ENCODE measurements at regions not wholly inside any gene's neighbourhood (a gene's known extent, or its start where the extent isn't known, plus 50 kb on each side); places are given as distances from the start of the nearest gene placed in this dataset.

DNA sequence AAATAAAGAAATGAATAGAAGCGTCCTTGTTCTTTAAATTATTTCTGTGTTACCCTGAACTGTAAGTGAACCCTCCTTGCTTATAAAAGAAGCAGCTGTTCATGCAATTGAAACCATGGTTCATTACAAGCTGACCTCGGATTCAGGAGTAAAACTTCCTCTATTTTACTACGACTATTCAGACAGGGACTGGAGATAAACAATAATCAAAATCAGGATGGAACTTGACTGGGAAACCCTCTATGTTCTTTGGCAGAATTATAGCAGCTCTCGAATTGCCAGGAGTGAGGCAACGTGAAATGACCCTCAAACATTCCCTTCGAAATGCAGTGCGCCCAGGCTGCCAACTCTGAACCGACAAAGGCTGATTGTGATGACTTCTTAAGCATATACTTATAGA lies 172.1 kb downstream of the CYP26A1 start:
- no peak overlapping the region for H2AFZ ChIP-seq (replicated peaks; ENCODE audit: low read length, poor library complexity)
- no peak overlapping the region for H3K23ac ChIP-seq (ENCODE audit: low read depth, low read length)
- DNase-seq (no peak), ATAC-seq (ENCODE audit: low read depth) (no peak)
- H2BK15ac ChIP-seq (ENCODE audit: low read depth, low read length): no peak overlapping the region
- H3K56ac ChIP-seq (ENCODE audit: extremely low read depth, insufficient read depth, low read length): no peak overlapping the region
- CTCF ChIA-PET: no interaction called here
- H3K79me1 ChIP-seq (ENCODE audit: low read depth in 1 of 2, low read length in 2 of 2): no peaks in the 10 kb centered on the region
- intact Hi-C loops (cut with micrococcal nuclease) (no loop called here), in situ Hi-C loops (cut with MboI; ENCODE audit: low sequenced_read_pairs) (no loop called here), dilution Hi-C loops (cut with HindIII; ENCODE audit: low sequenced_read_pairs, unreplicated experiment) (no loop called here)
- no peaks in the 10 kb centered on the region for H3K4me1 ChIP-seq (ENCODE audit: control insufficient read depth, insufficient read depth, low read length)
- no peaks in the 10 kb centered on the region for H4K20me1 ChIP-seq (ENCODE audit: insufficient read depth, low read length)
- no peak overlapping the region for H2AK5ac ChIP-seq (ENCODE audit: low read depth, low read length)
- H2BK20ac ChIP-seq (ENCODE audit: low read depth, low read length): no peak overlapping the region
- no peaks in the 10 kb centered on the region for H3K36me3 ChIP-seq (ENCODE audit: control insufficient read depth, insufficient read depth, low read length)
- H3K14ac ChIP-seq (replicated peaks; ENCODE audit: low read depth, low read length): no peak overlapping the region
- no peak overlapping the region for H2AK9ac ChIP-seq (replicated peaks; ENCODE audit: low read depth, low read length, poor library complexity)
- H2BK5ac ChIP-seq (ENCODE audit: low read depth, low read length, poor library complexity, severe bottlenecking): no peak overlapping the region
- H3K27ac ChIP-seq (ENCODE audit: insufficient read depth, low read length): no peak overlapping the region
- BruUV-seq (replicated peaks): no TSS peak
- no peak overlapping the region for H3K18ac ChIP-seq (ENCODE audit: low read depth, low read length)
- H4K5ac ChIP-seq (ENCODE audit: low read depth, low read length): no peak overlapping the region
- no peak overlapping the region for H3K9ac ChIP-seq (ENCODE audit: low read depth, low read length)
- H2BK120ac ChIP-seq (ENCODE audit: low read depth, low read length): no peak overlapping the region
- no peak overlapping the region for H3K4ac ChIP-seq (ENCODE audit: low read depth, low read length)
- no peak overlapping the region for H3K4me3 ChIP-seq (ENCODE audit: insufficient read depth, low read depth, low read length)
- POLR2A ChIA-PET (ENCODE audit: unreplicated experiment): no interaction called here
- no peak overlapping the region for H4K8ac ChIP-seq (ENCODE audit: low read depth in 2 of 2, low read length in 2 of 2)
- no peak for TF ChIP-seq NFE2L2 (IDR thresholded peaks at IDR 0.05; ENCODE audit: low read depth, low read length)
- no peak for TF ChIP-seq MAZ (IDR thresholded peaks at IDR 0.05; ENCODE audit: borderline replicate concordance, low read depth, low read length)
- TF ChIP-seq POLR2A (IDR thresholded peaks at IDR 0.05; ENCODE audit: low read depth, low read length): no peak
- no peak for TF ChIP-seq RFX5 (IDR thresholded peaks at IDR 0.05; ENCODE audit: low read depth, low read length)
- H3K9me3 ChIP-seq (ENCODE audit: control insufficient read depth, insufficient read depth, low read length): no peaks in the 10 kb centered on the region
- H3K4me2 ChIP-seq (ENCODE audit: low read depth, low read length): no peak overlapping the region
- peaks cover 25% of the 10 kb centered on the region for H3K27me3 ChIP-seq (ENCODE audit: control insufficient read depth, insufficient read depth, low read length)
- no peaks in the 10 kb centered on the region for H3K9me1 ChIP-seq (ENCODE audit: insufficient read depth, low read length)
- 0% methylated on average over 1 of the region's 8 CpGs; no CpG with 5 or more reads in 1 of the 2 experiments for WGBS, 2 experiments (ENCODE audit: extremely low coverage in 2 of 2, insufficient read length in 1 of 2)
- H4K91ac ChIP-seq (ENCODE audit: insufficient read depth, low read depth, low read length): no peak overlapping the region

All from IMR-90 (cell line).